Caco-2 (cell line): ENCODE measurements at regions not wholly inside any gene's neighbourhood (a gene's known extent, or its start where the extent isn't known, plus 50 kb on each side); places are given as distances from the start of the nearest gene placed in this dataset.

Experiments
- BruUV-seq: library from RNA; stranded (reverse); fragments of 400-500 nt; replicated peaks from 2 replicates; lab custom pipeline; 2021; lab: Mats Ljungman, UMichigan
- CTCF ChIA-PET: fragments of 300-600 bp; sonication (Branson Sonifier 250); formaldehyde crosslinking; loops from one replicate; lab custom pipeline; 2022; ENCODE audit warnings: antibody characterized with exemption; lab: Charles Lee
- POLR2A ChIA-PET: fragments of 300-600 bp; sonication (Branson Sonifier 250); formaldehyde crosslinking; loops from one replicate; lab custom pipeline; 2022; ENCODE audit warnings: antibody characterized with exemption; lab: Charles Lee
- DNase-seq, 2 experiments: peaks; one replicate each; pipeline versions ENCODE4 v3.0.0 to v3.0.0-alpha.2; 2020 to 2022
- H3K27me3 ChIP-seq: replicated peaks from 2 replicates; pipeline ENCODE4 v1.6.0; 2011; ENCODE audit warnings: low read length; ENCODE audit not compliant: control insufficient read depth, insufficient read depth
- H3K36me3 ChIP-seq: 2 replicates; pipeline ENCODE4 v1.5.1; 2011; ENCODE audit warnings: low read length; ENCODE audit not compliant: control insufficient read depth, insufficient read depth
- H3K4me1 ChIP-seq: fragments of 250-450 bp; sonication (Bioruptor Pico); 2 replicates; pipeline ENCODE4 v1.5.1; 2020; ENCODE audit warnings: mild to moderate bottlenecking
- H3K4me3 ChIP-seq: 2 replicates; pipeline ENCODE4 v1.5.1; 2011; ENCODE audit warnings: low read depth, mild to moderate bottlenecking, control low read depth, low read length
- H3K9me3 ChIP-seq: fragments of 250-450 bp; sonication (Bioruptor Pico); 2 replicates; pipeline ENCODE4 v1.5.1; 2020; ENCODE audit warnings: mild to moderate bottlenecking, moderate library complexity
- H3K27ac Mint-ChIP-seq: one replicate; pipeline ENCODE4 v1.8.0; 2022; ENCODE audit warnings: mixed read lengths; ENCODE audit not compliant: unreplicated experiment
- H3K27me3 Mint-ChIP-seq: one replicate; pipeline ENCODE4 v1.8.0; 2022; ENCODE audit warnings: mixed read lengths; ENCODE audit not compliant: insufficient read depth, unreplicated experiment
- H3K36me3 Mint-ChIP-seq: one replicate; pipeline ENCODE4 v1.8.0; 2022; ENCODE audit warnings: mild to moderate bottlenecking, mixed read lengths; ENCODE audit not compliant: insufficient read depth, unreplicated experiment
- H3K4me1 Mint-ChIP-seq: one replicate; pipeline ENCODE4 v1.8.0; 2022; ENCODE audit warnings: low read depth, mixed read lengths; ENCODE audit not compliant: unreplicated experiment
- H3K4me3 Mint-ChIP-seq: one replicate; pipeline ENCODE4 v1.8.0; 2022; ENCODE audit warnings: mild to moderate bottlenecking, moderate library complexity, mixed read lengths; ENCODE audit not compliant: unreplicated experiment
- H3K9me3 Mint-ChIP-seq: one replicate; pipeline ENCODE4 v1.8.0; 2022; ENCODE audit warnings: mixed read lengths; ENCODE audit not compliant: unreplicated experiment
- intact Hi-C: fragments of 100-400 bp; cut with micrococcal nuclease; formaldehyde crosslinking; loops from one replicate; pipeline ENCODE4 v1.10.0; 2022; ENCODE audit not compliant: unreplicated experiment
- TF ChIP-seq, protein P1 (sequence below), 2 experiments: fragments of 200-600 bp in 1 of 2; IDR thresholded peaks; 1 replicate in 1 of 2; 2 replicates in 1 of 2; pipeline versions ENCODE4 v1.5.1 to v1.8.0; 2011 to 2022; ENCODE audit warnings: antibody characterized with exemption in 1 of 2, control low read depth in 1 of 2, inconsistent platforms in 1 of 2, low read depth in 1 of 2, low read length in 1 of 2, mild to moderate bottlenecking in 1 of 2, moderate library complexity in 1 of 2; ENCODE audit not compliant: insufficient read depth in 1 of 2, severe bottlenecking in 1 of 2, unreplicated experiment in 1 of 2

GRCh38 chr7:42338916-42339540 lies 102.0 kb upstream of the GLI3 start:
- Mint-ChIP-seq H3K27me3 (peaks cover 24% of the 10 kb centered on the region), H3K4me1 (no peaks in the 10 kb centered on the region), H3K4me3 (no peak overlapping the region), H3K27ac (no peak overlapping the region), H3K36me3 (no peaks in the 10 kb centered on the region), H3K9me3 (no peaks in the 10 kb centered on the region)
- DNase-seq: no peak
- POLR2A ChIA-PET: no interaction called here
- Histone ChIP-seq H3K36me3 (no peaks in the 10 kb centered on the region), H3K4me1 (no peaks in the 10 kb centered on the region), H3K4me3 (no peak overlapping the region), H3K9me3 (no peaks in the 10 kb centered on the region), H3K27me3 (no peaks in the 10 kb centered on the region)
- TF ChIP-seq, protein P1, sequence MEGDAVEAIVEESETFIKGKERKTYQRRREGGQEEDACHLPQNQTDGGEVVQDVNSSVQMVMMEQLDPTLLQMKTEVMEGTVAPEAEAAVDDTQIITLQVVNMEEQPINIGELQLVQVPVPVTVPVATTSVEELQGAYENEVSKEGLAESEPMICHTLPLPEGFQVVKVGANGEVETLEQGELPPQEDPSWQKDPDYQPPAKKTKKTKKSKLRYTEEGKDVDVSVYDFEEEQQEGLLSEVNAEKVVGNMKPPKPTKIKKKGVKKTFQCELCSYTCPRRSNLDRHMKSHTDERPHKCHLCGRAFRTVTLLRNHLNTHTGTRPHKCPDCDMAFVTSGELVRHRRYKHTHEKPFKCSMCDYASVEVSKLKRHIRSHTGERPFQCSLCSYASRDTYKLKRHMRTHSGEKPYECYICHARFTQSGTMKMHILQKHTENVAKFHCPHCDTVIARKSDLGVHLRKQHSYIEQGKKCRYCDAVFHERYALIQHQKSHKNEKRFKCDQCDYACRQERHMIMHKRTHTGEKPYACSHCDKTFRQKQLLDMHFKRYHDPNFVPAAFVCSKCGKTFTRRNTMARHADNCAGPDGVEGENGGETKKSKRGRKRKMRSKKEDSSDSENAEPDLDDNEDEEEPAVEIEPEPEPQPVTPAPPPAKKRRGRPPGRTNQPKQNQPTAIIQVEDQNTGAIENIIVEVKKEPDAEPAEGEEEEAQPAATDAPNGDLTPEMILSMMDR (IDR thresholded peaks at IDR 0.05; ENCODE audit: insufficient read depth in 1 of 2, low read depth in 1 of 2, low read length in 1 of 2, severe bottlenecking in 1 of 2, unreplicated experiment in 1 of 2): no peak
- intact Hi-C loops: no loop called here
- no TSS peak for BruUV-seq
- CTCF ChIA-PET: no interaction called here

- TF ChIP-seq, protein P1 (IDR thresholded peaks at IDR 0.05; ENCODE audit: insufficient read depth in 1 of 2, low read depth in 1 of 2, low read length in 1 of 2, severe bottlenecking in 1 of 2, unreplicated experiment in 1 of 2): no peak
- H3K9me3 Mint-ChIP-seq: no peaks in the 10 kb centered on the region
- Histone ChIP-seq H3K9me3 (no peaks in the 10 kb centered on the region), H3K27me3 (no peaks in the 10 kb centered on the region), H3K4me1 (no peaks in the 10 kb centered on the region), H3K36me3 (no peaks in the 10 kb centered on the region), H3K4me3 (no peak overlapping the region)
- no peak overlapping the region for H3K4me3 Mint-ChIP-seq
- intact Hi-C loops: no loop called here
- no peaks in the 10 kb centered on the region for H3K4me1 Mint-ChIP-seq
- ChIA-PET POLR2A (no interaction called here), CTCF (no interaction called here)
- BruUV-seq: no TSS peak
- peaks cover 24% of the 10 kb centered on the region for H3K27me3 Mint-ChIP-seq
- H3K36me3 Mint-ChIP-seq: no peaks in the 10 kb centered on the region
- no peak overlapping the region for H3K27ac Mint-ChIP-seq
- DNase-seq: no peak
Observed at GRCh38 chr7:42338231-42338915, 101.4 kb upstream of the GLI3 start.

DNA sequence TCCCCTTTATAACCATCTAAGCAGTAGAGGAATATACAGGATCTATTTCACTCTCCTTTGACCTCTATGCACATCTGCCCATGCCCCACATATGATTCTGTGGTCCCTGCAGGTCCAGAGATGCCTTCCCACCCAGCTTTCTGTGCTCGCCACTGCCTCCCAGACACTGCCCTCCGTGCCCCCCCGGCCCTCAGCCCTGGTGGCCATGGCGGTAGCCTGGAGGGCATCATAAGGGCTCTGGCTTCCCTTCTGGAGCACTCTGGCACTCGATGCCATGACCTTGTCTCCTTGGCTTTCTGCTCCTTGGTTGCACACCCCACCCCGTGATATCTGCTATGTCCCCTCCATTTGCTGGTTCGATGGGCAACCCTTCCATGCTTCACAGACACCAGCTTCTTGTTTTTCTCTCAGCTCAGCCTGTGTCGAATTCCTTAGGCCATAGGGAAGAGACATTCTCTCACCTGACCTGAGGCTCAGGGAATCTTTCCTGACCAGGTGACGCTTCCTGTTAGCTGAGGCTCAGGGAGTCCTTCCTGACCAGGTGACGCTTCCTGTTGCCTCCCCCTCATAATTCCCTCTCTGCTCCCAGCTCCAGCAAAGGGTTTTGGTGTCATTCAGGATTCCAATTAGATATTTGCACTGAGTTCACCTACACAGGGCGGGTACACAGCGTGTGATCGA lies 100.4 kb upstream of the GLI3 start:
- Histone ChIP-seq H3K4me1 (no peaks in the 10 kb centered on the region), H3K4me3 (no peak overlapping the region), H3K9me3 (peaks cover 7% of the 10 kb centered on the region), H3K36me3 (no peaks in the 10 kb centered on the region), H3K27me3 (no peaks in the 10 kb centered on the region)
- DNase-seq: no peak
- Mint-ChIP-seq H3K4me3 (no peak overlapping the region), H3K36me3 (no peaks in the 10 kb centered on the region), H3K27me3 (peaks cover 20% of the 10 kb centered on the region), H3K27ac (no peak overlapping the region), H3K4me1 (no peaks in the 10 kb centered on the region), H3K9me3 (peaks cover 4% of the 10 kb centered on the region)
- ChIA-PET CTCF (no interaction called here), POLR2A (no interaction called here)
- BruUV-seq: no TSS peak
- TF ChIP-seq, protein P1 (IDR thresholded peaks at IDR 0.05; ENCODE audit: insufficient read depth in 1 of 2, low read depth in 1 of 2, low read length in 1 of 2, severe bottlenecking in 1 of 2, unreplicated experiment in 1 of 2): no peak
- intact Hi-C loops: no loop called here
